ENCODE measurements at regions not wholly inside any gene's neighbourhood (a gene's known extent, or its start where the extent isn't known, plus 50 kb on each side); places are given as distances from the start of the nearest gene placed in this dataset.

- TF ChIP-seq EZH2 (IDR thresholded peaks at IDR 0.05; ENCODE audit: borderline replicate concordance, low read length) (no peak), CTCF (IDR thresholded peaks at IDR 0.05; ENCODE audit: low read length) (no peak)
Measured at GRCh38 chr5:92471861-92472260, 1088.7 kb upstream of the ARRDC3 start.

GRCh38 chr5:92470770-92471169 is 1087.7 kb upstream of the ARRDC3 start:
- TF ChIP-seq CTCF (IDR thresholded peaks at IDR 0.05; ENCODE audit: low read length) (peak; percentile 48; the same call in 1 of the 2 replicates), EZH2 (IDR thresholded peaks at IDR 0.05; ENCODE audit: borderline replicate concordance, low read length) (no peak)
- no peaks in the 10 kb centered on the region for H3K27me3 ChIP-seq (ENCODE audit: insufficient read depth, low read length)

More at GRCh38 chr5:92471861-92472260, 1088.7 kb upstream of the ARRDC3 start:
- Histone ChIP-seq H3K9me3 (ENCODE audit: low read length) (no peaks in the 10 kb centered on the region), H4K20me1 (ENCODE audit: insufficient read depth, low read length) (no peaks in the 10 kb centered on the region), H3K4me3 (ENCODE audit: low read depth, low read length, poor library complexity, severe bottlenecking) (no peak overlapping the region), H3K9ac (ENCODE audit: low read length) (no peak overlapping the region), H2AFZ (ENCODE audit: low read length) (no peak overlapping the region), H3K79me2 (ENCODE audit: insufficient read depth, low read length) (no peaks in the 10 kb centered on the region), H3K9me2 (ENCODE audit: low read depth, low read length) (no peaks in the 10 kb centered on the region), H3K36me3 (ENCODE audit: insufficient read depth, low read length) (no peaks in the 10 kb centered on the region), H3K27ac (ENCODE audit: low read depth, low read length, poor library complexity, severe bottlenecking) (no peak overlapping the region), H3K27me3 (ENCODE audit: insufficient read depth, low read length) (no peaks in the 10 kb centered on the region), H3F3A (ENCODE audit: insufficient read depth, low read length) (no peaks in the 10 kb centered on the region), H3K4me2 (ENCODE audit: low read length) (no peak overlapping the region), H3K4me1 (ENCODE audit: insufficient read depth, low read length, severe bottlenecking) (no peaks in the 10 kb centered on the region)

GRCh38 chr5:92468295-92468694 is 1085.2 kb upstream of the ARRDC3 start:
- no peak for TF ChIP-seq CTCF (IDR thresholded peaks at IDR 0.05; ENCODE audit: low read length)
- TF ChIP-seq EZH2 (IDR thresholded peaks at IDR 0.05; ENCODE audit: borderline replicate concordance, low read length) = no peak
- Histone ChIP-seq H2AFZ (ENCODE audit: low read length) (no peak overlapping the region), H3K27ac (ENCODE audit: low read depth, low read length, poor library complexity, severe bottlenecking) (no peak overlapping the region), H3K36me3 (ENCODE audit: insufficient read depth, low read length) (no peaks in the 10 kb centered on the region), H3K4me2 (ENCODE audit: low read length) (no peak overlapping the region), H3K27me3 (ENCODE audit: insufficient read depth, low read length) (no peaks in the 10 kb centered on the region), H3K4me3 (ENCODE audit: low read depth, low read length, poor library complexity, severe bottlenecking) (no peak overlapping the region), H4K20me1 (ENCODE audit: insufficient read depth, low read length) (no peaks in the 10 kb centered on the region), H3K9ac (ENCODE audit: low read length) (no peak overlapping the region), H3K4me1 (ENCODE audit: insufficient read depth, low read length, severe bottlenecking) (no peaks in the 10 kb centered on the region), H3F3A (ENCODE audit: insufficient read depth, low read length) (no peaks in the 10 kb centered on the region), H3K9me3 (ENCODE audit: low read length) (no peaks in the 10 kb centered on the region), H3K9me2 (ENCODE audit: low read depth, low read length) (no peaks in the 10 kb centered on the region), H3K79me2 (ENCODE audit: insufficient read depth, low read length) (no peaks in the 10 kb centered on the region)

More at GRCh38 chr5:92470770-92471169, 1087.7 kb upstream of the ARRDC3 start:
- Histone ChIP-seq H3K4me3 (ENCODE audit: low read depth, low read length, poor library complexity, severe bottlenecking) (no peak overlapping the region), H4K20me1 (ENCODE audit: insufficient read depth, low read length) (no peaks in the 10 kb centered on the region), H3K4me2 (ENCODE audit: low read length) (no peak overlapping the region), H3K9me2 (ENCODE audit: low read depth, low read length) (no peaks in the 10 kb centered on the region), H3K79me2 (ENCODE audit: insufficient read depth, low read length) (no peaks in the 10 kb centered on the region), H3K9me3 (ENCODE audit: low read length) (no peaks in the 10 kb centered on the region), H3K4me1 (ENCODE audit: insufficient read depth, low read length, severe bottlenecking) (no peaks in the 10 kb centered on the region), H3K36me3 (ENCODE audit: insufficient read depth, low read length) (no peaks in the 10 kb centered on the region), H2AFZ (ENCODE audit: low read length) (no peak overlapping the region), H3K9ac (ENCODE audit: low read length) (no peak overlapping the region), H3F3A (ENCODE audit: insufficient read depth, low read length) (no peaks in the 10 kb centered on the region), H3K27ac (ENCODE audit: low read depth, low read length, poor library complexity, severe bottlenecking) (no peak overlapping the region)

Data from OCI-LY1 (cell line).